ENCODE measurements at regions not wholly inside any gene's neighbourhood (a gene's known extent, or its start where the extent isn't known, plus 50 kb on each side); places are given as distances from the start of the nearest gene placed in this dataset.
"Not testable (repeated sequence)": the region's sequence is repeated elsewhere in the genome, so short reads cannot be mapped to it uniquely, and the experiment has no call there.

DNA sequence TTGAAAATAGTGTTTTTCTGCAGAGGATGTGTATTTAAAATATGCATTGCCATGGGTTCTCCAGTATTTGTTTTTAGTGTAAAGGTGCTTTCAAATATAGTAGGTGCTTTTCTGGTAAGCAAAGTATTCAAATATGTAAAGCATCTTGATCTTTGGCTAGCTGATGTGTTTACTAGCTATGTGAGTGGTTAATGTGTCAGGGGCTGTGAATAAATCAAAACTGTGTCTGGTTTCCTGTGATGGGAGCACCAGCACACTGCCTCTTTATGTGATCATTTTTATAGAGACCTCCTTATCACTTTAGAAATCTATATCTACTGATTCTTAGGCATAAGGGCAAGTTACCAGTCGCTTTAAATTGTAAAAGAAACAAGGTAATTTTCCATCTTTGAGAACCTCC lies 388.9 kb upstream of the MAN1A1 start:
- H3K4me3 Mint-ChIP-seq = no peak overlapping the region
- H3K27ac Mint-ChIP-seq = no peak overlapping the region
- DNase-seq (ENCODE audit: low spot score) = no peak
- H3K4me1 Mint-ChIP-seq (ENCODE audit: low read depth) = peaks cover 4% of the 10 kb centered on the region
- H3K36me3 Mint-ChIP-seq (ENCODE audit: low read depth) = no peaks in the 10 kb centered on the region
- H3K9me3 Mint-ChIP-seq = no peaks in the 10 kb centered on the region
- peaks cover 27% of the 10 kb centered on the region for H3K27me3 Mint-ChIP-seq (ENCODE audit: low read depth)

DNA sequence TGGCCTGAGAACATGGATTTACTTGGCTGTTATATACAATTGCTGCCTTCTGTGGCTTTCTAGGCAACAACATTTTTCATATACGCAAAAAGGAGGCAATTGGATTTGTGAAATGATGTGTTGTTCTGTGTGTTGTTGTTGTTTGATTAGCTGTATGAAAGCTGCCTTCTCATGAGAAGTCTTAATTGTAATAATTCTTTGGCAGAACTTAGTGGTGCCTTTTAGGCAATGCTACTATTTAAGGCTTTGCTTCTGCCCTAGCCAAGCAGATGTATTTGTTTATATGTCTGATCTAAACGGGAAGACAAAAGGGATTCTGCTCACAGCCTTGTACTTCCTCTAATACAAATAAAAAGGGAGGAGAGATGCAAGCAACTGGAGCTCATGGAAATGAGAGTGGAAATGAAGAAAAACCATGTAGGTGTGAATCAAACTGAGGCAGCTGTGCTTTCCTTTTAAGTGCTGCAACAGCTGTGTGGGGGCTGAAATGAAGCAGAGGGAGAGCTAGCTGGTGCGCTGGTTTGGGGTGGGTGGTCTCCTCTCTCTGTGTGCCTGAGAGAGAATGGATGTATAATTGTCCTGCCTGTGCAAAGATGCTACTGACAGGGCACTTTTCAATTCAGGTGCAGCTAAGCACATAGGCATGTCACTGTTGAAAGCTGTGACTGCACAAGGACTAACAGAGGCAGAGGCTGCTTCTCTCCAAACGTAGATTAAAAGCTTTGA lies 386.9 kb upstream of the MAN1A1 start:
- no peak overlapping the region for H3K27ac Mint-ChIP-seq
- no peaks in the 10 kb centered on the region for H3K9me3 Mint-ChIP-seq
- no peak overlapping the region for H3K4me3 Mint-ChIP-seq
- no peaks in the 10 kb centered on the region for H3K36me3 Mint-ChIP-seq (ENCODE audit: low read depth)
- no peaks in the 10 kb centered on the region for H3K4me1 Mint-ChIP-seq (ENCODE audit: low read depth)
- DNase-seq (ENCODE audit: low spot score) = no peak
- H3K27me3 Mint-ChIP-seq (ENCODE audit: low read depth) = peaks cover 33% of the 10 kb centered on the region

GRCh38 chr6:119735530-119735929 lies 386.0 kb upstream of the MAN1A1 start:
- H3K36me3 Mint-ChIP-seq (ENCODE audit: low read depth) = no peaks in the 10 kb centered on the region
- no peak for DNase-seq (ENCODE audit: low spot score)
- no peaks in the 10 kb centered on the region for H3K4me1 Mint-ChIP-seq (ENCODE audit: low read depth)
- H3K27me3 Mint-ChIP-seq (ENCODE audit: low read depth) = peaks cover 31% of the 10 kb centered on the region
- H3K4me3 Mint-ChIP-seq = no peak overlapping the region
- H3K9me3 Mint-ChIP-seq = no peaks in the 10 kb centered on the region
- no peak overlapping the region for H3K27ac Mint-ChIP-seq

- H3K9me3 Mint-ChIP-seq = no peaks in the 10 kb centered on the region
Observed at GRCh38 chr6:119734227-119734626, 384.7 kb upstream of the MAN1A1 start.

DNA sequence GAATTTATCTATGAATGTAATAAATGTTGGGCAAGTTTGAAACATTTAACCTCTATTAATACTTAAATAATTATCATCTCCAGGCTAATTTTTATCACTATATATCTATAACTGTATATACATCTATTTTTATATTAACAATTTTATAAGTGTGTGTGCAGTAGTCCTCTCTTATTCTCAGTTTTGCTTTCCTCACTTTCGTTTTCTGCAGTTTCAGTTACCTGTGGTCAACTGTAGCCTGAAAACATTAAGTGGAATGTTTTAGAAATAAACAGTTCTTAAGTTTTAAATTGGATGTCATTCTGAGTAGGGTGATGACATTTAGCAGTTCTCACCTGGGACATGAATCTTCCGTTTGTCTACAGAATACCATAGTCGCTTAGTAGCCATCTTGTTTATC lies 379.4 kb upstream of the MAN1A1 start:
- no peak overlapping the region for H3K27ac Mint-ChIP-seq
- peaks cover 14% of the 10 kb centered on the region for H3K27me3 Mint-ChIP-seq (ENCODE audit: low read depth)
- no peak for DNase-seq (ENCODE audit: low spot score)
- H3K36me3 Mint-ChIP-seq (ENCODE audit: low read depth) = no peaks in the 10 kb centered on the region
- no peak overlapping the region for H3K4me3 Mint-ChIP-seq
- H3K4me1 Mint-ChIP-seq (ENCODE audit: low read depth) = no peaks in the 10 kb centered on the region
- H3K9me3 Mint-ChIP-seq = no peaks in the 10 kb centered on the region

More at GRCh38 chr6:119734227-119734626, 384.7 kb upstream of the MAN1A1 start:
- H3K36me3 Mint-ChIP-seq (ENCODE audit: low read depth) = no peaks in the 10 kb centered on the region
- no peak overlapping the region for H3K4me3 Mint-ChIP-seq
- no peak for DNase-seq (ENCODE audit: low spot score)
- no peaks in the 10 kb centered on the region for H3K4me1 Mint-ChIP-seq (ENCODE audit: low read depth)
- H3K27ac Mint-ChIP-seq = no peak overlapping the region
- H3K27me3 Mint-ChIP-seq (ENCODE audit: low read depth) = peaks cover 28% of the 10 kb centered on the region

- no peaks in the 10 kb centered on the region for H3K9me3 Mint-ChIP-seq
- H3K27me3 Mint-ChIP-seq (ENCODE audit: low read depth) = peaks cover 10% of the 10 kb centered on the region
- H3K27ac Mint-ChIP-seq = no peak overlapping the region
- DNase-seq (ENCODE audit: low spot score) = no peak
- no peaks in the 10 kb centered on the region for H3K4me1 Mint-ChIP-seq (ENCODE audit: low read depth)
- H3K4me3 Mint-ChIP-seq = no peak overlapping the region
- no peaks in the 10 kb centered on the region for H3K36me3 Mint-ChIP-seq (ENCODE audit: low read depth)
Observed at GRCh38 chr6:119728220-119728750, 378.7 kb upstream of the MAN1A1 start.

DNA sequence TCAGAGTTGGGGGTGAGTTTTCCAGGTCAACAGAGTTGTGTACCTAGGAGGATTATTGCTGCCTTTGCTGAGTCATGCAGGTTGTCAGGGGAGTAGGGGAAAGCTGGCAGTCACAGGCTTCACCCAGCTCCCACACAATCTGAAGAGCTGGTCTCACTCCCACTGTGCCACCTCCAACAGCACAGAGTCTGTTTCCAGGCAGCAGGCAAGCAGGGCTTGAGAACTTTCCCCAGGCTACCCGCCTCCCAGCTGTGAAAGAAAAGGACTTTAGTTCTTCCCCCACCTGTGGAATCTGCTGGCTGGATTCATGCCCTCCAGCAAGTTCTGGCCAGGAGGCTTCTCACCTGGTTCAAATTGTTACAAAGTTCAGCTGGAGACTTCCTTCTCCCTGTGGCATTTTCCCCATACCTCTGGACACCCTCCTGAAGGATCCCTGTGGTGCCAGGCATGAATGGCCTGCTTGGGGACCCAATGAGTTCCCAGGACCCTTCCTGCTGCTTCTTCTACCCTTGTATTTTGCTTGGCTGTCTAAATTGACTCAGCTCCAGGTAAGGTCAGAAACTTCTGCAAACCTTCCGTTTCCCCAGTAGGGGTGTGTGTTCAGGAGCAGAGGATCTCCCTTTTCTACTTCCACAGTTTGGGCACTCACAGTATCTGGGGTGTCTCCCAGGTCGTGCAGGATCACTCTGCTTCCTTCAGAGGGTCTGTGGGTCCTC lies 378.1 kb upstream of the MAN1A1 start:
- H3K27ac Mint-ChIP-seq = no peak overlapping the region
- peaks cover 11% of the 10 kb centered on the region for H3K27me3 Mint-ChIP-seq (ENCODE audit: low read depth)
- no peaks in the 10 kb centered on the region for H3K9me3 Mint-ChIP-seq
- H3K4me3 Mint-ChIP-seq = no peak overlapping the region
- no peaks in the 10 kb centered on the region for H3K36me3 Mint-ChIP-seq (ENCODE audit: low read depth)
- no peak for DNase-seq (ENCODE audit: low spot score)
- no peaks in the 10 kb centered on the region for H3K4me1 Mint-ChIP-seq (ENCODE audit: low read depth)

GRCh38 chr6:119726912-119727311 lies 377.4 kb upstream of the MAN1A1 start:
- H3K4me1 Mint-ChIP-seq (ENCODE audit: low read depth); H3K4me3 Mint-ChIP-seq; DNase-seq (ENCODE audit: low spot score); H3K9me3 Mint-ChIP-seq; H3K27me3 Mint-ChIP-seq (ENCODE audit: low read depth); H3K36me3 Mint-ChIP-seq (ENCODE audit: low read depth); H3K27ac Mint-ChIP-seq: not testable (repeated sequence)

DNA sequence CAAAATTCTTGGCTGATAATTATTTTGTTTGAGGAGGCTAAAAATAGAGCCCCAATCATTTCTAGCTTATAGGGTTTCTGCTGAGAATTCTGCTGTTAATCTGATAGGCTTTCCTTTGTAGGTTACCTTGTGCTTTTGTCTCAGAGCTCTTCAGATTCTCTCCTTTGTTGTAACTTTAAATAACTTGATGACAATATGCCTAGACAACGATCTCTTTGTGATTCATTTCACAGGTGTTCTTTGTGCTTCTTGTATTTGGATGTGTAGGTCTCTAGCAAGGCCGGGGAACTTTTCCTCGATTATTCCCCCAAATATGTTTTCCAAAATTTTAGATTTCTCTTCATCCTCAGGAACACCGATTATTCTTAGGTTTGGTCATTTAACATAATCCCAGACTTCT lies 376.5 kb upstream of the MAN1A1 start:
- H3K9me3 Mint-ChIP-seq = no peaks in the 10 kb centered on the region
- H3K4me1 Mint-ChIP-seq (ENCODE audit: low read depth) = no peaks in the 10 kb centered on the region
- no peaks in the 10 kb centered on the region for H3K36me3 Mint-ChIP-seq (ENCODE audit: low read depth)
- H3K27ac Mint-ChIP-seq = no peak overlapping the region
- no peak overlapping the region for H3K4me3 Mint-ChIP-seq
- peaks cover 7% of the 10 kb centered on the region for H3K27me3 Mint-ChIP-seq (ENCODE audit: low read depth)
- DNase-seq (ENCODE audit: low spot score) = no peak

GRCh38 chr6:119720160-119720559 lies 370.6 kb upstream of the MAN1A1 start:
- Mint-ChIP-seq H3K27ac (no peak overlapping the region), H3K27me3 (ENCODE audit: low read depth) (peaks cover 14% of the 10 kb centered on the region), H3K9me3 (no peaks in the 10 kb centered on the region), H3K4me3 (no peak overlapping the region), H3K4me1 (ENCODE audit: low read depth) (peaks cover 3% of the 10 kb centered on the region), H3K36me3 (ENCODE audit: low read depth) (no peaks in the 10 kb centered on the region)
- no peak for DNase-seq (ENCODE audit: low spot score)

- H3K4me1 Mint-ChIP-seq (ENCODE audit: low read depth) = peaks cover 3% of the 10 kb centered on the region
- H3K27me3 Mint-ChIP-seq (ENCODE audit: low read depth) = peaks cover 7% of the 10 kb centered on the region
- no peak overlapping the region for H3K27ac Mint-ChIP-seq
- H3K9me3 Mint-ChIP-seq = no peaks in the 10 kb centered on the region
- DNase-seq (ENCODE audit: low spot score) = no peak
- H3K36me3 Mint-ChIP-seq (ENCODE audit: low read depth) = no peaks in the 10 kb centered on the region
- no peak overlapping the region for H3K4me3 Mint-ChIP-seq
Observed at GRCh38 chr6:119717942-119718341, 368.4 kb upstream of the MAN1A1 start.

- no peaks in the 10 kb centered on the region for H3K36me3 Mint-ChIP-seq (ENCODE audit: low read depth)
- H3K27ac Mint-ChIP-seq = no peak overlapping the region
- peaks cover 7% of the 10 kb centered on the region for H3K27me3 Mint-ChIP-seq (ENCODE audit: low read depth)
- no peaks in the 10 kb centered on the region for H3K9me3 Mint-ChIP-seq
- H3K4me1 Mint-ChIP-seq (ENCODE audit: low read depth) = peaks cover 3% of the 10 kb centered on the region
- no peak overlapping the region for H3K4me3 Mint-ChIP-seq
- no peak for DNase-seq (ENCODE audit: low spot score)
Observed at GRCh38 chr6:119716668-119717270, 367.2 kb upstream of the MAN1A1 start.

DNA sequence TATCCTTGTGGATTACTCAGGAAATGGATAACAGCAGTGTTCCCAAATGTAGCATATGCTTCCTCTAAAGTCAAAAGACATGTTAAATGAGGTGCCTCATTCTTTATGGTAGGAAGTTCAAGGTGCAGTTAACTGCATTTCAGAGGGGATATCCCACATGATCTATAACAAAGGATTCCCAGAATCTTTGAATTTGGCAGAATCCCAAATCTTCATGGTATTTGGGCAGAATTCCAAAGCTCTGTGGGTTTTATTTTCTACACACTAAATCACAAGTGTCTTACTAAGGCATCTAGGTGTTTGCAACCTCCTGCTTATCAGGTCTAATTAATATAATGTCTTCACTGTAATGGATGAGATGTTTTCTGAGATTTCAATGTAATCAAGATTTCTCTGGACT lies 364.3 kb upstream of the MAN1A1 start:
- DNase-seq (ENCODE audit: low spot score) = no peak
- Mint-ChIP-seq H3K4me3 (no peak overlapping the region), H3K9me3 (no peaks in the 10 kb centered on the region), H3K27ac (no peak overlapping the region), H3K36me3 (ENCODE audit: low read depth) (no peaks in the 10 kb centered on the region), H3K27me3 (ENCODE audit: low read depth) (peaks cover 6% of the 10 kb centered on the region), H3K4me1 (ENCODE audit: low read depth) (peaks cover 3% of the 10 kb centered on the region)

DNA sequence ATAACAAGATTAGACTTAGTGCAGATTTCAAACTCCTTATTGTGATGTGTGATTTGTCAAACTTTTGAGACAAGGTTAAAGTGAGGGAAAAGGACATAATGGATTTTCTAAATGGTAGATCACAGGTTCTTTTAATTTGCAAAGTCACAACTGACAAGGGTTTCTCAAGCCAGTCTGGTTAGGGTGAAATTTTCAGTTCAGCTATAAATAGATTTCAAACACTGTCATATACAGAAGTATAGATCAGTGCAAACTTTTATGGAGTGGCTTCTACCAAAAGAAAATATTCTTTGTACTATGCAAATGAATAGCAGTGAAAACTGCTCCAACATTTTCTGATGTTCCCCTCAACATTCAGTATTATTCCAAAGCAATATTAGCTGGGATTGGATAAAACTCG lies 337.1 kb upstream of the MAN1A1 start:
- Mint-ChIP-seq H3K4me3 (no peak overlapping the region), H3K4me1 (ENCODE audit: low read depth) (no peaks in the 10 kb centered on the region), H3K27me3 (ENCODE audit: low read depth) (peaks cover 18% of the 10 kb centered on the region), H3K9me3 (no peaks in the 10 kb centered on the region), H3K36me3 (ENCODE audit: low read depth) (no peaks in the 10 kb centered on the region), H3K27ac (no peak overlapping the region)
- DNase-seq (ENCODE audit: low spot score) = no peak
